ENCODE measurements at regions not wholly inside any gene's neighbourhood (a gene's known extent, or its start where the extent isn't known, plus 50 kb on each side); places are given as distances from the start of the nearest gene placed in this dataset.
"Not testable (repeated sequence)": the region's sequence is repeated elsewhere in the genome, so short reads cannot be mapped to it uniquely, and the experiment has no call there.

DNA sequence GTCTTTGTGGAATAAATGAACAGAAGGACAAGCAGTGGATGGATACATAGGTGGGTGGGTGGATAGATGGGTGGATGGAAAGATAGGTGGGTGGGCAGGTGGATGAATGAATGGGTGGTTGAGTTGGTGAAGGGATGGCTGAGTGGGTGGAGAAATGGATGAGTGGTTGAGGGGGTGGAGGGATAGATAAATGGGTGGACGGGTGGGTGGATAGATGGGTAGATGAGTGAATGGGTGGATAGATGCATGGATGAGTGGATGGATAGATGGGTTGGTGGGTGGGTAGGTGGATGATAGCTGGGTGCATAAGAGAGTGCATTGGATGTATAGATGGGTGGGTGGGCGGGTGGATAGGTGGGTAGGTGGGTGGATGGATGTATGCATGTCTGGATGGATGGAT lies 63.5 kb downstream of the UNC93B1 start:
- DNase-seq (ENCODE audit: extremely low read depth, low read depth): not testable (repeated sequence)

DNA sequence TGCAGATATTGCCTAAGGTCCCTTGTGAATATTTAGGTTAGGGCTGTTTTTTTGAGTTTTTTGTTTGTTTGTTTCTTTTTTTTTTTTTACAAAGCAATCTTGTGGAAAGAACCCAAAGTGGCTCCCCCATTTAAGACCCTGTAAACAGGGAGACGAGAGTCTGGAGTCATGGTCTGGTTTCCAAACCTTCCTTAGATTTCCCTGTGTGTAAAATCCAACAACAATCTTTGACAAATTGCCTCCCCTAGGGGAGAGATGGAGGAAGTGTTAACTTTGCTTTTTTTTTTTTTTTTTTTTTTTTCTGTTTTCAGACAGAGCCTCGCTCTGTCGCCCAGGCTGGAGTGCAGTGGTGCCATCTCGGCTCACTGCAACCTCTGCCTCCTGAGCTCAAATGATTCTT lies 64.9 kb downstream of the UNC93B1 start:
- not testable (repeated sequence) for DNase-seq (ENCODE audit: extremely low read depth, low read depth)

DNA sequence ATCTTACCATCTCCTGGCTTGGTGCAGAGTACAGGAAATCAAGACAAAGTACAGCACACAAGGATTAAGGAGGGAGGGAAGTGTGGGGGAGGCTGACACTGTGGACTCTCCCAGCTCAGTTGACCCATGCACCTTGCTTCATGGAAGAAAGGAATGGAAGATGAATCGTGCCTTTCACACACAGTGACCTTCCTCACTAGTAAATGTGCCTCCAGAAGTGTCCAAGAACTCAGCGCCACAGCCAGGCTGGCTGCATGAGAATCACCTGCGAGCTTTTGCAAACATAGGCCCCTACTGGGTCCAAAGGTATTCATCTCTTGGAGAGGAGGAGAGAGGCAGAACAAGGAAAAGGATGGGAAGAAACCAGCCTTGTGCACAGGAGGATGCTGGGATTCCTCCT lies 65.5 kb downstream of the UNC93B1 start:
- DNase-seq (ENCODE audit: extremely low read depth, low read depth): not testable (repeated sequence)

DNA sequence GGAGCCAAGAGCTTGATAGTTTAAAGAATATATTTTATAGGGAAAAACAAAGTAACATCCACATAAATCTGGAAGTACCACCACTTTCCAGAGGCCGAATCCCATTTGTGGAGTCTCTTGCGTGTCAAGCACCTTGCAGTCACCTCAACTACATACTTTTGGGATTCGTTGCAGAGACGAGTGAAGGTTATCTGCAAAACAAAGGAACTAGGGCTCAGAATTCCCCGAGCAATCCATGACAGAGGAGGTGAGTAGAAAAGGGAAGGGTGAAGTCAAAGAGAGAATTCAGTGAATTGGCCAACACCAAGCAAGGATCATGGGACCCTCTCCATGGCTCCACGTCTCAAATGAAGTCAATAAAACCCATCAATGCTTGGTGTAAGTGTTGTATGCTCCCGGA lies 80.3 kb downstream of the UNC93B1 start:
- not testable (repeated sequence) for DNase-seq (ENCODE audit: extremely low read depth, low read depth)

DNA sequence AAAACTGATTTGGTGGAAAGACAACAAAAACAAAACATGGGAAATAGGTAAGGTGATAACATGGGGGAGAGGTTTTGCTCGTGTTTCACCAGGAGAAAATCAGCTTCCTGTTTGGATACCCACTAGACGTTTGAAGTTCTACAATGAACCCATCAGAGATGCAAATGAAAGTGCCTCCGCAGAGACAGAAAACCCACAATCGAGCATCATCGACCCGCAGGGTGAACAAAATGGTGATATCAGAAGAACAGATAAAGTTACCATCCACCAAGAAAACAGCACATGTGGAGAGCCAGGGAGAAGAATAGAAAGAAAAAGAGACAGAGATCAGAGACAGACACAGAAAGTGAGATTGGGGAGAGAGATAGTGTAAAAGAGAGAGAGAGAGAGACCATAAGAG lies 83.4 kb downstream of the UNC93B1 start:
- not testable (repeated sequence) for DNase-seq (ENCODE audit: extremely low read depth, low read depth)

DNA sequence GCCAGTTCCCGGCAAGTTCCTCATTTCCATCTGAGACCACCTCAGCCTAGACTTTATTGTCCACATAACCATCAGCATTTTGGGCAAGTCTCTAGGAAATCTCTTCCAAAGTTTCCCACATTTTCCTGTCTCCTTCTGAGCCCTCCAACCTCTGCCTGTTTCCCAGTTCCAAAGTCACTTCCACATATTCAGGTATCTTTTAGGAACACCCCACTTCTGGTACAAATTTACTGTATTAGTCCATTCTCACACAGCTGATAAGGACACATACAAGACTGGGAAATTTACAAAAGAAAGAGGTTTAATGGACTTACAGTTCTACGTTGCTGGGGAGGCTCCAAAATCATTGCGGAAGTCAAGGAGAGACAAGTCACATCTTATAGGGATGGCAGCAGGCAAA lies 91.7 kb downstream of the UNC93B1 start:
- DNase-seq (ENCODE audit: extremely low read depth, low read depth): not testable (repeated sequence)

DNA sequence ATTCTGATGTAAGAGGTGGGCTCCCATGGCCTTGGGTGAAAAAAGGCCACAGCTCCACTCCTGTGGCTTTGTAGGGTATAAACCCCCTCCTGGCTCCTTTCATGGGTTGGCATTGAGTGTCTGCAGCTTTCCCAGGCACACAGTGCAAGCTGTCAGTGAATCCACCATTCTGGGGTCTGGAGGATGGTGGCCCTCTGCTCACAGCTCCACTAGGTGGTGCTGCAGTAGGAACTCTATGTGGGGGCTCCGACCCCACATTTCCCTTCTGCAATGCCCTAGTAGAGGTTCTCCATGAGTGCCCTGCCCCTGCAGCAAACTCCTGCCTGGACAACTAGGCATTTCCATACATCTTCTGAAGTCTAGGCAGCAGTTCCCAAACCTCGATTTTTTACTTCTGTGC lies 92.7 kb downstream of the UNC93B1 start:
- not testable (repeated sequence) for DNase-seq (ENCODE audit: extremely low read depth, low read depth)

DNA sequence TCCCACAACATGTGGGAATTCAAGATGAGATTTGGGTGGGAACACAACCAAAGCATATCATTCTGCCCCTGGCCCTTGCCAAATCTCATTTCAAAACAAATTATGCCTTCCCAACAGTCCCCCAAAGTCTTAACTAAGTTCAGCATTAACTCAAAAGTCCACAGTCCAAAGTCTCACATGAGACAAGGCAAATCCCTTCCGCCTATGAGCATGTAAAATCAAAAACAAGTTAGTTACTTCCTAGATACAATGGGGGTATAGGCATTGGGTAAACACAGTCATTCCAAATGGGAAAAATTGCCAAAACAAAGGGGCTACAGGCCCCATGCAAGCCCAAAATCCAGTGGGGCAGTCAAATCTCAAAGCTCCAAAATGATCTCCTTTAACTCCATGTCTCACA lies 93.1 kb downstream of the UNC93B1 start:
- DNase-seq (ENCODE audit: extremely low read depth, low read depth): not testable (repeated sequence)

DNA sequence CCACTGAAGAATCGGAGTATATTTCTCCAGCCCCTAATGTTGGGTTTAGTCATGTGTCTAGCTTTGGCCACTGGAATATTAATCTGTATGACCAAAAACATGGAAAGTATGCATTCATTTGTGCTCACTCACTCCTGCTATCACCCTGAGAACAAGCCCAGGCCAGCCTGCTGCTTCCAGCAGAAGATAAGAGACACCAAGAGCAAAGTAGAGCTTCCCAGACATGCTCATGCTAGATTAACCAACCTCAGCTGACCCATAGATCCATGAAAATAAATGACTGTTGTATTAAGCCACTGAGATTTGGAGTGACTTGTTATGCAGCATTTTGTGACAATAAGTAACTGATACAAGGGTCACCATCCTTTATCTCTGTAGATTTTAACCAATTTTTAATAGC lies 96.9 kb downstream of the UNC93B1 start:
- not testable (repeated sequence) for DNase-seq (ENCODE audit: extremely low read depth, low read depth)

DNA sequence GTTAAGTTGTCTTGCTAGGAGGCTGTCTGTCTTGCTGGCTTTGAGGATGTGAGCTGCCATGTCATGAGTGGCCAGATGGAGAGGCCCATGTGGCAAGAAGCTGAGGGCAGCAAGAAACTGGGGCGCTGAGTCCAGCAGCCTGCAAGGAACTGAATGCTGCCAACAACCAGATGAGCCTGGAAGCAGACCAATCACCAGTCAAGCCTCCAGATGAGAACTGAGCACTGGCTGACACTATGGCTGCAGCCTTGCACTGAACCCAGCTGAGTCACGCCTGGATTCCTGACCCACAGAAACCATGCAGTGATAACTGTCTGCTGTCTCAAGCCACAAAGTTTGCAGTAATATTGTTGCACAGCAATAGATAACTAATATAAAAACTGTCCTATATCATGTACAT lies 104.4 kb downstream of the UNC93B1 start:
- not testable (repeated sequence) for DNase-seq (ENCODE audit: extremely low read depth, low read depth)

DNA sequence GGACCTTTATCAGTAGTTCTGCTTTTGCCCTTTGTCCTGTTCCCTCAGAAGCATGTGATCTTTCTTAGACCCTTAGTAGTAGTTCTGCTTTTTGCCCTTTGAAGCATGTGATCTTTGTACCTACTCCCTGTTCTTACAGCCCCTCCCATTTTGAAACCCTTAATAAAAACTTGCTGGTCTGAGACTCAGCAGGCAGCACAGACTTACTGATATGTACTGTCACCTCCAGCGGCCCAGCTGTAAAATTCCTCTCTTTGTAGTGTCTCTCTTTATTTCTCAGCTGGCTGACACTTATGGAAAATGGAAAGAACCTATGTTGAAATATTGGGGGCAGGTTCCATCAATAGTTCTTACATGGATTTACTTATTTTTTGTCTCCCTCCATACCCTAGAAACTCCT lies 110.4 kb downstream of the UNC93B1 start:
- DNase-seq (ENCODE audit: extremely low read depth, low read depth): not testable (repeated sequence)

DNA sequence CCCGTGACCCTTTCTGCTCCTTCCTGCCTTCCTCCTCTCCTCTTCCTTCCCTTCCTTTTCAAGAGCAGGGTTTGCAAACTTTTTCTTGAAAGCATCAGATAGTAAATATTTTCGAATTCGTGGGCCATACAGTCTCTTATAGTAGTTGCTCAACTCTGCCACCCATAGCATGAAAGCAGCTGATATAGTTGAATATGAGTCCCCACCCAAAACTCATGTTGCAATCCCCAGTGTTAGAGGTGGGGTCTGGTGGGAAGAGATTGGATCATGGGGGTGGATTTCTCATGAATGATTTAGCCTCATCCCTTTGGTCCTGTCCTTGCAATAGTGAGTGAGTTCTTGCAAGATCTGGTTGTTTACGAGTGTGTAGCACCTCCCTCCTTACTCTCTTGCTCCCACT lies 114.3 kb downstream of the UNC93B1 start:
- DNase-seq (ENCODE audit: extremely low read depth, low read depth): not testable (repeated sequence)

DNA sequence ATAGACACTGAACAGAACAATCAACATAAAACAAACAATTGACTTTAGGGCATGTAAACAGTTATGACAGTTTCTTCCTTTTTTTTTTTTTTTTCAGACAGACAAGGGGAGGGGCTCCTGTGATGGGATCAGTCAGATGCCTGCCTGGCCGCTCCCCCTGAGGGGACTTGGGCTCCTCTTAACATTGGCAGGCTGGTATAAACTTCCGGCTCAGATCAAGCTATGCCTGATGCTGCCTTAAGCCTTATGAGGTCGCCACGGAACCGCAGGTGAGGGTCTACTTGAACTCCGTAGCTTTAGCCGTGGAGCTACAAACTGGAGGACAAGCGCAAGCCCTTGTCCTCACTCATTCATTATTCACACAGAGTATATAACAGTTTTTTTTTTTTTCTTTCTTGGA lies 115.8 kb downstream of the UNC93B1 start:
- DNase-seq (ENCODE audit: extremely low read depth, low read depth): not testable (repeated sequence)

DNA sequence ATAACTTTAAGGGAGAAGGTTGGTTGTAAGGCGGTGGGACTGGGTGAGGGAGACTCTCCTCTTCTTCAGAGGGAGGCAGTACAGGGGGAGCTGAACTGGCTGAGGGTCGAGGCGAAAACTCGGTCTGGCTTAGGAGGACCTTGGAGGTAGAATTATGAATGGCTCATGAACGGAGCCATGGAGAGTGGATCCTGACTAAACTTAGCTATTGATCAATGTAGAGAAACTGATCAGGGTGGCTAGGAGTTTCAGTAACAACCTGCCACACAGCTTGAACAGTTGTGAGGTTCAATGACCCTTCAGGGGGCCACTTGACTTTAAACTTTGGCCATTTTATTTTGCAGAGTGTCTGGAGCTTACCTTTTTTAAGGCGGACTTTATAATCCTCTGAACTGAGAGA lies 117.2 kb downstream of the UNC93B1 start:
- DNase-seq (ENCODE audit: extremely low read depth, low read depth): not testable (repeated sequence)

DNA sequence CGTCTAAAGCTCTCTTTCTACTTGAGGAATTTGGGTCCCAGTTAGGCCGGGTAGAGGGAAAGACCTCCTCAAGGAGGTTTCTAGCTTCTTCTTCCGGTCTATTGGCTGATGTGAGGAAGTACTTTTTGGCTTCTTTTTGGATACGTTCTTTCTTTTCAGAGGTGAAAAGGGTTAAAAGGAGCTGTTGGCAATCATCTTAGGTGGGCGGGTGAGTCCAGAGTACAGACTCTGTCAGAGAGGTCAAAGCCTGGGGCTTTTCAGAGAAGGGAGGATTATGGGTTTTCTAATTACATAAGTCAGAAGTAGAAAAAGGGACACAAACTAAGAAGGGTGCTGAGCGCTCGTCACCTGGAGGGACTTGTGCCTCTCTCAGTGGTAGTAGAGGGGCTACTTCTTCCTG lies 117.7 kb downstream of the UNC93B1 start:
- not testable (repeated sequence) for DNase-seq (ENCODE audit: extremely low read depth, low read depth)

DNA sequence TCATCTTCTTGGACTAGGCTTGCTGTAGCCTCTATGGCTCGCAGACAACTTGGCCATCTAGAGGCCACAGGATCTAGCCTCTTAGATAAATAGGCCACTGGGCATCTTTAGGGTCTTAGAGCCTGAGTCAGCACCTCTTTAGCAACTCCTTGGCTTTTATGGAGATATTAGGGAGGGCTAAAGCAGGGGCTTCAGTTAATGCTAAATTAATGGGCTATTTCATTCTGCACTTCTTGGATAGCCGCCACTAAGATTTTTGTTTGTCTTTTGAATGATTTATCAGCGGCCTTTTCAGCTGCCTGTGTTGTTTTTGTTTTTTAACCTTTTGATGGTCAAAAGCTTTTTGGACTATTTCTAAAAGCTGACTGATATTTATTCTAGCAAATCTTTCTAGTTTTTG lies 118.3 kb downstream of the UNC93B1 start:
- not testable (repeated sequence) for DNase-seq (ENCODE audit: extremely low read depth, low read depth)

DNA sequence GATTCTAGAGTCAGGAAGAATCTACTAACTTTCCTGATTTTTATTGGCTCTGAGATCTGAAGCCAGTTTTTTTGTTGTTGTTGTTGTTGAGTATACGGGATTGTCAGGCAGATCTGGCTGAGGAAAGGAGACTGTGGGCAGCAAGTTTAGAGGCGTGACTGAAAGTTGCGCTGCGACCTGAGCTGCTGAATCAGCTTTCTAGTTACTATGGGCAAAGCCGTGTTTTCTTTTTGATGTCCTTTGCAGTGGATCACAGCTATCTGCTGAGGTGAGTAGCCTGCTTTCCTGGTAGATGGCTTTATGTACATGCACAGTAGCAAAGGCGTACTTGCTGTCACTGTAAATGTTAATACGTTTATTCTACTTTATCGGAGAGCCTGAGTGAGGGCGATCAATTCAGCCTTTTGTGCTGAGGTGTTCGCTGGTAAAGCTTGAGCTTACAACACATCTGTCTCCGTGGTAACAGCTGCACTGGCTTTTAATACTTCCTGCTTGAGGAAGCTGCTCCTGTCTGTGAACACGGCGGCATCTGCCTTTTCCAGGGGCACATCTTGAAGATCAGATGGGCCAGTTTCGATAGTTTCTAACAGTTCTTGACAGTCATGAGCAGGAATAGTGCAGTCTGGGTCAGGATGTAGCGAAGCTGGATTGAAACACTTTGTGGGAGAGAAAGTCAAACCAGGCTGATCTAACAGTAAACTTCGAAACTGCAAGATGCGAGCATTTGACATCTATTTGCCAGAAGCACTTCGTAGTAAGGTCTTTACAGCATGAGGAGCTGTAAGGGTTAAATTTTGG lies 118.9 kb downstream of the UNC93B1 start:
- not testable (repeated sequence) for DNase-seq (ENCODE audit: extremely low read depth, low read depth)

DNA sequence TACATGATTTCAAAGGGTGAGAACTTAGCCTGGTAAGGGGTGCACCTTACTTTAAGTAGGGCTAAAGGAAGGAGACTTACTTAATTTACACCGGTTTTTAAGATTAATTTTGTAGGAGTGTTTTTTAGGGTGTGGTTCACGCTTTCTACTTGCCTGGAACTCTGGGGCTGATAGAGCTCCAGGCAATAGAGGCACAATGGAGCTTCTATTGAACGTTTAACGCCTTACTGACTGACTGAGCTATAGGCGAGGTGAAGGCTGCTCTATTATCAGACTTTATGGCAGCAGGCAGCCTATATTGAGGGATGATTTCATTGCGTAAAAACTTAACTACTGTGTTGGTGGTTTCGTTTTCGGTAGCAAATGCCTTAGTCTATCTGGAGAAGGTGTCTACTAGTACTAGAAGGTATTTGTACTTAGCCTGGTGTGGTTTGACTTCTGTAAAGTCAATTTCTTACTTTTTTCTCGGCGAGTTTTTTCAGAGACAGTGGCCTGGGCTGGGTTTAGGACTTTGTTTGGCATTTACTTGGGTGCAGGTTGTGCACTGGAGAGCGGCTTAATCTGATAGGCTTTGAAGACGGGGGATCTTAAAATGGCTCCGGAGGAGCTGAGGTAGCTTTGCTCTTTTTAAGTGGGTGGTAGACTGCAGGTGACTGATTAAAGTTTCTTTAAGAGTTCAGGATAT lies 119.7 kb downstream of the UNC93B1 start:
- DNase-seq (ENCODE audit: extremely low read depth, low read depth): not testable (repeated sequence)

DNA sequence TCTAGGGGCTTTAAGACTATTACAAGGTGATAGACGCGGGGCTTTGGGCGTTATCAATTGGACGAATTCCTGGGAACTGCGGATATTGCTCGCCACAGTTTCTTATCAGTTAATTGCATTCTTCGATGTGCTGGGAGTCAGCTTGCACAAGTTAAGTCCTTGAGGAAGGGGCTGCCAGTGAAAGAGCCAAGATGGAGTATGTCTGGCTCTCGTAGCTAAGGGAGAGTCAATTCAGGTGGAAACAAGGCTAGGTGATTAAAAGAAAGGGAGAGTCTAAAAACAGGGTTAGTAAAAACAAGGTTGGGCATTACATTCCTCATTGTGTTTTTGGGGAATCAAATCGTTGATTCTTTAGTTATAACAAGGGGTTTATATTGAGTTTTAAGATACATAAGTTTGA lies 121.6 kb downstream of the UNC93B1 start:
- not testable (repeated sequence) for DNase-seq (ENCODE audit: extremely low read depth, low read depth)

DNA sequence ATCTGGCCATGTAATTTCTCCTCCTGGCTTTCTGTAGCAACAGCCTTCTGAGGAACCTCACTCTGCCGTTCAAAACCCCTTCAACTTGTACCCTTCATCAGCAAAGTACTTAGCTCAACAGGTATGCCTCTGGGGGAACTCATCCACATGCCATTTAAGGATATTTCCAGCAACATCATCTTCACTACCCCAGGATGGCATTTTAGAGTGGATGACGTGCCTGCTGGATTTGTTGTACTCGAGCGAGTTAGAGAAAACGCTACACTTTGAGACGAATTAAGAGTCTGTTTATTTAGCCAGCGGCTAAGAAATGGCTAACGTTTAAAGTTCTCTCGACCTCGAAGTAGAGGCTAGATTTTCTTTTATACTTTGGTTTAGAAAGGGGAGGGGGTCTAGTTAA lies 122.1 kb downstream of the UNC93B1 start:
- not testable (repeated sequence) for DNase-seq (ENCODE audit: extremely low read depth, low read depth)

DNA sequence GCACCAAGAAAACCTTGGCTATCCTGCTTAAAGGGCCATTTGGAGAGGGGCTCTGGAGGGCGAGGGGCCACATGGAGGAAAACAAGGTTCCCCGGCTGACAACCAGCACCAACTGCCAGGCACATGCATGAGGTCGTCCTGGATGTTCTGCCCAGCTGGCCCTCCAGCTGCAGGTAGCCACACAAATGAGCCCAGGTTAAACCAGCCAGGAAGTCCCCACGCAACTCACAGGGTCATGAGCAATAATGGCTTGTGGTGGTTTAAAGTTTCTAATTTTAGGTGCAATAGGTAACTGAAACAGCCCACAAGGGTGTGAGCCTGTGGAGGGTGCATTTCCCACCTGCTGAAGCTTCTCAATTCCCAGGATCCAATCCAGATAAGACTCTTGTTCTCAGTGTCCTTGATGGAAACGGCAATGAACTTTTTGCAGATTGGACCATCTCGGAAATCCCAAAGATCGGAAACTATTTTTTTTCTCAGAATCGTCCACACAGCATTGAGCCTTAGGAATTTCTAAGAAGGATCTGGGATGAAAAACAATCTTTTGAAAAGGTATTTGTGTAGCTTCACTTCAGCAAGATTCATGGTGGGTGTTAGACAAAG lies 123.2 kb downstream of the UNC93B1 start:
- DNase-seq (ENCODE audit: extremely low read depth, low read depth): not testable (repeated sequence)

DNA sequence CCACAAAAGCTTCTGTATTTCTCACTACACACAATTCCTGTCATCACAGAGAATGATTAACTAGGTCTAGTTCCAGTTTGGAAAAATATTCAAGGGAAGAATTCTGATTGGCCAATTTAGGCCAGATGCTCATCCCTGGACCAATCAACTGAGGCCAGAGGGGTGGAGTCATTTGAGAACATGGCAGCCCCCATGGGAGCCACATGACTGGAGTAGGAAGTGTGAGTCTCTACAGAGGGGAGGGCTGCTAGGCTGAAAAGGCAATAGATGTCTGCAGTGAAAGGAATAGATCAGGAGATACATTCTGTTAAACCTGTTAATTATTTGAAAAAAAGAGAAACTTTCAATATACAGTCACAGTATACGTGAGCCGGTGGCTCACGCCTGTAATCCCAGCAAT lies 125.2 kb downstream of the UNC93B1 start:
- DNase-seq (ENCODE audit: extremely low read depth, low read depth): not testable (repeated sequence)
